NCI-H460 (cell line): ENCODE measurements at regions not wholly inside any gene's neighbourhood (a gene's known extent, or its start where the extent isn't known, plus 50 kb on each side); places are given as distances from the start of the nearest gene placed in this dataset.

Experiments
- DNase-seq: peaks from one replicate; pipeline ENCODE4 v3.0.0-alpha.2; 2016; ENCODE audit warnings: low read depth; ENCODE audit errors: extremely low read depth

- DNase-seq = no peak
Measured at GRCh38 chr22:48837341-48837935, 990.2 kb downstream of the BRD1 start.

GRCh38 chr22:48836673-48837340 lies 990.9 kb downstream of the BRD1 start:
- DNase-seq = no peak

GRCh38 chr22:48835857-48836672 lies 991.6 kb downstream of the BRD1 start:
- no peak for DNase-seq

GRCh38 chr22:48835364-48835763 lies 992.3 kb downstream of the BRD1 start:
- no peak for DNase-seq

GRCh38 chr22:48834404-48834803 lies 993.3 kb downstream of the BRD1 start:
- no peak for DNase-seq

GRCh38 chr22:48832592-48832991 lies 995.1 kb downstream of the BRD1 start:
- DNase-seq = no peak

GRCh38 chr22:48829908-48830307 lies 997.8 kb downstream of the BRD1 start:
- no peak for DNase-seq

GRCh38 chr22:48828688-48829087 lies 999.0 kb downstream of the BRD1 start:
- no peak for DNase-seq

GRCh38 chr22:48827904-48828555 lies 999.6 kb downstream of the BRD1 start:
- DNase-seq = no peak

GRCh38 chr22:48827268-48827846 lies 1000.3 kb downstream of the BRD1 start:
- no peak for DNase-seq

- DNase-seq = no peak
Measured at GRCh38 chr22:48826546-48826945, 1001.1 kb downstream of the BRD1 start.

- DNase-seq = no peak
Measured at GRCh38 chr22:48825802-48826520, 1001.7 kb downstream of the BRD1 start.

- DNase-seq = no peak
Measured at GRCh38 chr22:48824712-48825651, 1002.7 kb downstream of the BRD1 start.

- DNase-seq = no peak
Measured at GRCh38 chr22:48823941-48824340, 1003.7 kb downstream of the BRD1 start.

GRCh38 chr22:48822278-48823233 lies 1005.1 kb downstream of the BRD1 start:
- no peak for DNase-seq

GRCh38 chr22:48821727-48822126 lies 1005.9 kb downstream of the BRD1 start:
- DNase-seq = no peak

GRCh38 chr22:48821346-48821690 lies 1006.4 kb downstream of the BRD1 start:
- DNase-seq = no peak
